HCEC 1CT (cell line): ENCODE measurements at regions not wholly inside any gene's neighbourhood (a gene's known extent, or its start where the extent isn't known, plus 50 kb on each side); places are given as distances from the start of the nearest gene placed in this dataset.
"Not testable (repeated sequence)": the region's sequence is repeated elsewhere in the genome, so short reads cannot be mapped to it uniquely, and the experiment has no call there.

Experiments
- DNase-seq: peaks from one replicate; pipeline ENCODE4 v3.0.0-alpha.2; 2017

GRCh38 chr16:29258946-29259634, 147.4 kb downstream of the NPIPB11 start:
- DNase-seq, result not testable (repeated sequence)

GRCh38 chr16:29257419-29258336, 148.8 kb downstream of the NPIPB11 start:
- DNase-seq, result not testable (repeated sequence)

- no peak for DNase-seq
These were observed 150.0 kb downstream of the NPIPB11 start for GRCh38 chr16:29256501-29256981.

GRCh38 chr16:29255957-29256356, 150.6 kb downstream of the NPIPB11 start:
- not testable (repeated sequence) for DNase-seq

- not testable (repeated sequence) for DNase-seq
These were observed 151.1 kb downstream of the NPIPB11 start for GRCh38 chr16:29255496-29255796.

GRCh38 chr16:29254676-29255495, 151.6 kb downstream of the NPIPB11 start:
- no peak for DNase-seq

DNA sequence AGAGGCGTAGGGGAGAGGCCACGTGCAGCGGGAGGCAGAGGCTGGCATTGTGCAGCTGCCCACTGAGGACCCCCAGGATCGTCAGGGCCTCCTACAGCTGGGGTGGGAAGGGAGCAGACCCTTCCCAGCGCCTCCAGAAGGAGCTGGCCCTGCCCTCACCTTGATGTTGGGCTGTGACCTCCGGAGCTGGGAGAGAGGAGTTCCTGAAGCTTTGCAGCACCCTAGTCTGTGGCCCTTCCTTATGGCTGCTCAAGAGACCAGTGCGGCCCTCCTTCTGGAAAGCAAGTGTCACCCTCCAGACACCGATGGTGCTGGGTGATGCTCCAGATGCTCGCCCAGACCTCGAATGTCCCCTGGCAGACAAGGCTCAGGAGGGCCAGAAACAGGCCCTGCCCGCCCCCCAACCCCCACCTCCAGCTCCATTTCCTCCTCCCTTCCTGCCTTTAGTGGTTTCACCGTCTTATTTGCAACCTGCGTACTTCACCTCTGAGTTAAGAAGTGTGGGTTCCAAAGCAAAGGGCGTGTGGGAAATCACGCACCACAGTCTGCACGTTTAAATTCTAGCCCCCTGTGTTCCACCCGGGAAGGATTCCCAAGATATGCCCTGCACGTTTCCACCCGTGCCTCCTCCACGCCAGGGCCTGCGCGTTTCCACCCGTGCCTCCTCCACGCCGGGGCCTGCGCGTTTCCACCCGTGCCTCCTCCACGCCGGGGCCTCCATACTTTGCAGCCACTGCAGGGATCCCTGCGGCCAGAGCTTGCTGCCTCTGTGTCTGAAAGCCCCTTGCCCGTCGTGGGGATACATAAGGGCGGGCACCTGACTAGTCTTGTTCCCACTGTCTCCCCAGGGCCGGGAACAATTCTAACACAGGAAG, 152.6 kb downstream of the NPIPB11 start:
- not testable (repeated sequence) for DNase-seq

GRCh38 chr16:29253066-29253590, 153.4 kb downstream of the NPIPB11 start:
- DNase-seq, result not testable (repeated sequence)

- DNase-seq, result not testable (repeated sequence)
These were observed 154.2 kb downstream of the NPIPB11 start for GRCh38 chr16:29252311-29252710.

DNA sequence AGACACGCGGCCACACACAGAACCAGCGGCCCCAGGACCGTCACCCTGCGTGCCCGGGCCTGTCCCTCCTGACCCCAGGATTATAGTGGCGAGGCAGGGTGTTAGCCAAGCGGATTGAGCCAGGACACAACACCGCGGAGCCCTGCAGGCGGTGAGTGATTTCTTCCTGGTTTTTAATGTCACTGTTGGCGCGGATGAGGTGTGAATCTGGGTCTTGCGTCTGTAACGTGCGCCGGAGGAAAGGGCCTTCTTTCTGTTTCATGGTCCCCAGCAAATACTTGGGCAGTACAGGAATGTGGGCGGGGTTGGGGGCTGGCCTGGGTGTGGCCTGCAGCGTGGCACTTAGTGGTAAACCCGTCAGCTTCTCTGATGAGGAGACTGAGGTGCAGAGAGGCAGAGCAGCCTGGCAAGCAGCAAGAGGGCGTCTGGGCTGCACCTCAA, 154.9 kb downstream of the NPIPB11 start:
- not testable (repeated sequence) for DNase-seq

GRCh38 chr16:29250923-29251434, 155.5 kb downstream of the NPIPB11 start:
- not testable (repeated sequence) for DNase-seq

DNA sequence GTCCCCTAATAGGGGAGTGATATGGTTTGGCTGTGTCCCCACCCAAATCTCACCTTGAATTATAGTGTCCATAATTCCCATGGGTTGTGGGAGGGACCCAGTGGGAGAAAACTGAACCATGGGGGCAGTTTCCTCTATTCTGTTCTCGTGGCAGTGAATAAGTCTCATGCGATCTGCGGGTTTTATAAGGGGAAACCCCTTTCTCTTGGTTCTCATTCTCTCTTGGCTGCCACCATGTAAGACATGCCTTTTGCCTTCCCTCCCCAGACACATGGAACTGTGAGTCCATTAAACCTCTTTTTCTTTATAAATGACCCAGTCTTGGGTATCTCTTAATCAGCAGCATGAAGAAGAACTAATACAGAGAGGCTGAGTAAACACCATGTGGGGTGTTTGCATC, 156.0 kb downstream of the NPIPB11 start:
- DNase-seq, result not testable (repeated sequence)

GRCh38 chr16:29248940-29249318, 157.6 kb downstream of the NPIPB11 start:
- not testable (repeated sequence) for DNase-seq

DNA sequence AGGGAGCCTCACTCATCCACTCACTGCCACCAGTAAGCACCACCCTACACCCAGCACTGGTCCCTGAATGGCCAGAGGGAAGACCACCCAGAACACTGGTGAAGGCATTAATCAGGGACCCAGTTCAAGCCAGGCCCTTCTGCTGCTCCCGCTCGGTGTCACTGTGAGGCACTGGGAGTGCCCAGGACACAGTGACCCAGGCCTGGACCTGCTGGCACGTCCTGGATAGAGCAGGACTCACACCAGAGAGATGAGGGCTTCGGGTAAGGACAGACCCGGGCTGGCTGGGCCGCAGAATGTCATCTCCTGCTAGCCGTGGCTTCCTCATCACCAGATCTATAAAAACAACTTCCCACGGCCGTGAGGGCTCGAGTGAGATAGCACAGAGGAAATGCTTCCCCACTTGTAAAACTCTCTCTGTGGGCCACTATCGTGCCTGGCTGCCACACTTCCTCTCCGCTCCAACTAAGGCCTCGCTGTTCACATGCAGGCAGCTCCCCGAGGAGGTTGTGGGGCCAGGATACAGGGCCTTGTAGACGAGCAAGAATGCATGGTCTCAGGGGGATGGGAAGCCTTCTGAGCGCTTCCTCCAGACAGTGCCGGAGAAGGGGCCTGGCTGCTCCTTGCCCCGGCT, 158.1 kb downstream of the NPIPB11 start:
- not testable (repeated sequence) for DNase-seq

GRCh38 chr16:29246091-29246490, 160.4 kb downstream of the NPIPB11 start:
- DNase-seq, result not testable (repeated sequence)

- no peak for DNase-seq
These were observed 168.5 kb downstream of the NPIPB11 start for GRCh38 chr16:29237971-29238370.

DNA sequence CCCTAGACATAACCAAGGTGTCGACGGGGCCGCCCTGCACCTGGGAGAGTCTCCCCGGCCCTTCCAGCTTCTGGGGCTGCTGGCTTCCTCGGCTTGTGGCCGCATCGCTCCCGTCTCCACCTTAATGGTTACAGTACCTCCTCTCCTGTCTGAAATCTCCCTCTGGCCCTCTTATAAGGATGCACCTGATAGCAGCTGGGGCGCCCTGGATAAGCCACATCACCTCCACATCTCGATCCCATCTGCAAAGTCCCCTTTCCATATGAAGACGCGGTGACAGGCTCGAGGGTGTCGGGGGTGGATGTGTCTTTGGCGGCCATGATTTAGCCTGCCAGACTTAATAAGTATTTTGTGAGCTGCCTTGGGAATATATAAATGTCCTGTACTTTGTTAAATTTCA, 169.0 kb downstream of the NPIPB11 start:
- not testable (repeated sequence) for DNase-seq

- DNase-seq, result not testable (repeated sequence)
These were observed 169.5 kb downstream of the NPIPB11 start for GRCh38 chr16:29237023-29237422.

DNA sequence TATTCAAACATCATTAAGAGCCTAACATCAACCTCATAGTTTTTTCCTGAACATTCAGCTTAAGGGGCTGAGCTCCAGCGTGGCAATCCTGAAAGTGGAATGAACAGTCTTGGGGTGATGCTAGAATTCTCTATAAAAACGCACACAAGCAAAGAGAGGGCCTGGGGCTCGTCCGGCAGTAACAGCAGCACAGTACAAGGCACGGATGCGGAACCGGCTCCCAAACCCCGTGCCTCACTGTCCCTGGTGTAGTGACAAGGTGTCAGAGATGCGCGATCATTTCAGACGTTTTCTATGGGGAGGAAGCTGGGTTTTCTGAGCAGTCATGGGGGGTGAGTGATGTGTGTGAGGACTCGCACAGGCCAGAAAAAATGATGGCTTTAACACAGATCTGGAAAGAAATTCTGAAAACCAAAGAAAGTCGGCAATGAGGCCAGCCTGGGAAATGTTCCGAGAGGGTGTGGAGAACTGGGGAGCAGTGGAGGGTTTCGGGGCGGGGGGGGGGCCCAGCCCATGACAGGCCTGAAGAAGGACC, 170.6 kb downstream of the NPIPB11 start:
- DNase-seq, result not testable (repeated sequence)

DNA sequence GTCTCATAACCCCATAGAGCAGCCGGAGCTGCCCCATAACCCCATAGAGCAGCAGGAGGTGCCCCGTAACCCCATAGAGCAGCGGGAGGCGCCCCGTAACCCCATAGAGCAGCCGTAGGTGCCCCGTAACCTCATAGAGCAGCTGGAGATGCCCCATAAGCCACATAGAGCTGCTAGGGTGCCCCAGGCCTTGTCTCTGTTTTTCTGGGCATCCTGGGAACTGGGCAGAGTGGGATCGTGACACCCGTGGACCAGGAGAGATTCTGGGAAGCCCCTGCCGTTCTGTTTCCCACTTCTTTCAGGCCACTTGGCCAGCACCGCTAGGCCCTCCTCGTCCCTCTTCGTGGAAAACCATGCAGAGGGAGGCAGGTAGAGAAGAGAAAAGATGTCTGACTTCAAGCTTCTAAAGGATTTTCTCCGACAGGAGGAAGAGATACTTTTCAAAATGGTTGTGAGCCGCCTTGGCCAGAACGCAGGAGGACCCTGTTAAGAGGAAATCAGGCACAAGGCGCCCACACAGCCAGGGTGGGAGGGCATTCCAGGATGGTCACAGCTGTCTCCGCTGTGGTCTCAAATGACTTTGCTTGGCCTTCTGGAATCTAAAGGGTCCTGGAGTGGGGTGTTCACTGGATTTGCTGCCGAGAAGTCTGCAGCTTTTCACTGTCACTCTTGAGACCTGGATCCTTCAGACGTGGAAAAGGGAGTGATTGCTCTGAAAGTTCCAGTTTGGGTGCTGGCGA, 171.8 kb downstream of the NPIPB11 start:
- not testable (repeated sequence) for DNase-seq
